DMS114 treated with DMSO at 0.1 percent for 48 hours (cell line): ENCODE measurements at regions not wholly inside any gene's neighbourhood (a gene's known extent, or its start where the extent isn't known, plus 50 kb on each side); places are given as distances from the start of the nearest gene placed in this dataset.

Source experiments
- DNase-seq: peaks from one replicate; lab custom pipeline; 2025; ENCODE audit not compliant: unreplicated experiment; lab: John Stamatoyannopoulos, UW

DNA sequence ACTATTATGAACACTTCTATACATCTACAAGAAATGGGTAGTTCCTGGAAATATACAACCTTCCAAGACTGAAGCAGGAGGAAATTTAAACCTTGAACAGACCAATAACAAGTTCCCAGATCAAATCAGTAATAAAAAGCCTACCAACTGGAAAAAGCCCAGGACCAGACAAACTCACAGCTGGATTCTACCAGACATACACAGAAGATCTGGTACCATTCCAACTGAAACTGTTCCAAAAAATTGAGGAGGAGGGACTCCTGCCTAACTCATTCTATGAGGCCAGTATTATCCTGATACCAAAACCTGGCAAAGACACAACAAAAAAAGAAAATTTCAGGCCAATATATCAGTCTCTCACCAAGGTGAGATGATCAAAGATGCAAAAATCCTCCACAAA lies 189.4 kb downstream of the RPS29 start:
- DNase-seq, result no peak

DNA sequence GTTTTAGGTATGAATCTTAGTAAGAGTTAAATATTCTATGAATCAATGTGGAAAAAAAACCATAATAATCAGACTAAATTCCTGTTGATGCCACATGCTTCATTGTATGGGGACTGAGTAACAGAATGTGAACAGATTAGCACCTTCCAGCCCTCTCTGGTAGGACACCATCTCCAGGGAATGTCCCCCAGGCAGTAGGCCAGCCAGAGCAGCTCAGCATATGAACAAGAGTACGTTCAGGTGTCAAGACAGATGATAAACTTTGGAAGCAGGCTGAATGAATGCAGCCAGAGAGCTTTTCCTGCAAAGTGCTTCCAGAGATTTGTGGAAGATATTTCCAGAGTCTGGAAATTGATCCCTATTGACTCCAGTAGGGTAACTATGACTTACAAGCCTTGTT lies 204.4 kb downstream of the RPS29 start:
- DNase-seq, result no peak

DNA sequence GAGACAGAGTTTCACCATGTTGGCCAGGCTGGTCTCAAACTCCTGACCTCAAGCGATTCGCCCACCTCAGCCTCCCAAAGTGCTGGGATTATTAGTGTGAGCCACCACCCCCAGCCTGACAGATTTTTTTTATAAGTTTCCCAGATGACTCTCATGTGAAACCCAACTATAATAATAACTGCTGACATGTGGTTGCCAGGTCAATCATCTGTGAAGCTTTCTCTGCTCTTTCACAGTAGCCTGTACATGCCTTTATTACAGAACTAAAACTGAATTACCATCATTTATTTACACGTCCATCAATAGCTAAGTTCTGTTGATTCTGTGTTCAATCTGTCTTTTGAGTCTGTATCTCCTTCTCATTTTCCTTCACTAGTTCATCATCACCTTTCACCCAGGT lies 218.5 kb downstream of the RPS29 start:
- no peak for DNase-seq

GRCh38 chr14:49366416-49366815 lies 219.8 kb downstream of the RPS29 start:
- no peak for DNase-seq

GRCh38 chr14:49364752-49365117 lies 221.4 kb downstream of the RPS29 start:
- DNase-seq, result no peak

DNA sequence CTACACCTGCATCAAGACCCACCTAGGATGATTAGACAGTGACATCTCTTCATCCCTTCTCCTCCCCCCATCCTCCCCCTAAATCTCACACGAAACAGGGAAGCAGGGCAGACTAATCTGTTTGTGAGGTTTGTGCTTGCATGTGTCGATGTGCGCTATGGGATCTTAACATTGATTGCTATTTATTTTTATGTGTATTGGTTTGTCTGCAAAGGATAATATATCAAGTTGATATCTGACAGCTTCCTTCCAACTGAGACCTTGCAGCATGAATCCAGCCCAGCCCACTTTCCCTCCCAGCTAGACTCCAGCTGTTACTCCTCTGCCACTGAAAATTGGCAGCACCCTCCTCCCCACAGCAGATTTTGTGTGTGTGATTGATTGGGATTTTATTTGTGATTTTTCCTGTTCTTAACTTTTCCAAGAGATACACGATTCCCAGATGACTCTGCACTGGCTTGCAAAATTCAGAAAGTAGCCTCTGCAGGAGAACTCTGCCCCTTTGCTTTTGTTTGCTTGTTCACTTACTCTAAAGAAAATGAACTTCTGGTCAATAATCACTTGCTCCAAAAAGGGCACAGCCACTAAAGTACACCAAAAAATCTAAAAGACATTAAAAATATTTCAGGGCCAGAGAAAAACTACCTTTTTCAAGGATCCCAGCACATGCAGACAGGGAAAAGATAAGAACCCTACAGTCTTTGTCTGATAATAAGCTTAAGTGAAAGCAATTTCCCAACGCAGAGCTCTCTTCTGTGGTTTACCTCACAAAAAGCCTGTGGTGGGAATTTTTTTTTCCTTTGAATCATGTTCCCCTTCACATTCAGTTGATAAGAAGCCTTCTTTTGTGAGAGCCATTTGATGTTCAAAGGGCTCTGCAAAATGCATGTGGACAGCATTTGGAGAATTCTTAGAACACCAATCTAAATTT lies 222.1 kb downstream of the RPS29 start:
- no peak for DNase-seq

DNA sequence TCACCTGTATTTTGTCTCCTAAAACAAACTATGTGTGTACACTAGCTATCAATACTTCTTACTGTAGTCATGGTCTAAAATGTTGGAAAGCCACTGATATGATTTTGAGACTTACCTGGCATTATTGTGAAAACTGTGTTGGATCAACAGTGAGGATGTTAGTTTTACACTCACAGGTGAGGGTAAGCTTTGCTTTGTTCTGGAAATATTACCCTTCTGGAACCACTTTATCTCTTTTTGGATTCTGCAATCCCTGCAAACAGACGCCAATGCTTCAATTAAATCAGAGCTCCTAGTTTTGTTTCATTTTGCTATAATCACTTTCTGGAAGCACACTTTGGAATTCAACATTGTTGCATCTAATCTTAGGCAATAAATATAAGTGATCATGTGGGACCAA lies 223.3 kb downstream of the RPS29 start:
- no peak for DNase-seq

- DNase-seq, result no peak
Observed at GRCh38 chr14:49339130-49339529, 247.1 kb downstream of the RPS29 start.

DNA sequence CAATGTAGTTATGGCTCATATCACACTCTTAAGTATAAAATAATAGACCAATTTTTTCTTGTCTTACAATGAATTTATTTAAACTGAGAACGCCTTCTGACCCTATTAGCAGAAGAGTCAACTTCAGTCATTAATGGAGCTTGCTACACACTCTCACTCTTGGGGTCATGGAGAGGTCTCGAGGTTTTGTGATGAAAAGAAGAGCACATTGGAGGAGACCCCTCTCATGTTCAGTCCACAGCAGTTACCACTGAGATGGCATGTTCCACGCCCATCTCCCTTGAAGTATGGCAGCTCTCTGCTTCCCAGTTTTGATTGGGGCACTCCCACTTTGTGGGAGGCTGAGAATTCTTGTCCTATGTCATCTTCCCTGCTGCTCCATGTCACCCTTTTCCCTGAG lies 266.4 kb downstream of the RPS29 start:
- no peak for DNase-seq

DNA sequence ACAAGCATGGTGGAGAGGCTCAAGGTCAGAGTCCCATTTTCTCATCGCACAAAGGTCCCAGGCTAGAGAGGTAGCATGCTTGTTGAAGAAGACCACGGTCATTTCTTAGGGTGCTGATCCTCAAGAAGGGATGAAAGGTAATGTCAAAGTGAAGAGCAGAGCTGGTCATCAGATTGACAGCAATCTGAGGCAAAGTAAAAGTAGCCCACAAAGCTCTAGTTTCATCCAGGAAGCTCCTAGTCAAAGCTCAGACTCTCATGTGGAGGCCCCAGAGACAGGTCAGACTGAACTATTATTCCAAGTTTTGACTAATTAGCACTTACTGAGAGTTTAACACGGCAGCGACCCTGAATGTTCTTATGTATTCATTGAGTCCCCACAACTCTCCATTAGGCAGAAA lies 270.6 kb downstream of the RPS29 start:
- no peak for DNase-seq

- DNase-seq, result no peak
Observed at GRCh38 chr14:49314737-49315136, 271.4 kb downstream of the RPS29 start.

DNA sequence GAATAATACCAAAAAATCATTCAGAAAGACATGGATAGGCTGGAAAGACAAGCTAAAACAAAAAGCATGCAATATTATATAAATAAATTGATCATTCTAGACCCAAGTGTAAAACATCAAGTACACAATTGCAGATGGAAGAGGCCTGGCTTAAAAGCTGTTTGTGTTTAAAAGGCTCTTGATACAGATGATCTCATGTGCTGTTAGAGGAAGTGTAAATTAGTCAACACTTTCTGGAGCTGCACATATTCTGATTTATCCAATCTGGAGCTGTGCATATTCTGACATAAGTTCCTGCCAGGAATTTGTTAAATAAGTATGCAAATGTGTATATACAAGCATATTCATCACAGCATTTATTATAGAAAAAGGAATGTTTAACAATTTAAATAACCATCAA lies 273.1 kb downstream of the RPS29 start:
- no peak for DNase-seq

DNA sequence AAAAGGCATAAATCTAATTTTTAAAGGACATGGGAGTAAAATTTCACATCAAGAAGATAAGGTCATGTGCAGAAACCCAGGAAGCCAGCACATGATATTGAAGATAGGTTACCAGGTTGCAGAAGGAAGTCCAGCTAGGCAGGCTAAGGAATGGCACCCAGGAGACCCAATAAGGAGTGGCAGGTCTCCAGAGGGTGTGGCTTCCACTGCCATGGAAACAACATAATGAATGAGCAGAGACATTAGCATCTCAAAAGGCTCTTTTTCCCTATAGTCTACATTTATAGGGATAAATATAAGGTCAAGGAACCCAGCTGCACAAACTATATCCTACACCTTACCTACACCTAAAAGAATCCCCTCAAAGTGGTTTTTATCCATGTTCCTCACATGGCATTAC lies 275.9 kb downstream of the RPS29 start:
- no peak for DNase-seq

DNA sequence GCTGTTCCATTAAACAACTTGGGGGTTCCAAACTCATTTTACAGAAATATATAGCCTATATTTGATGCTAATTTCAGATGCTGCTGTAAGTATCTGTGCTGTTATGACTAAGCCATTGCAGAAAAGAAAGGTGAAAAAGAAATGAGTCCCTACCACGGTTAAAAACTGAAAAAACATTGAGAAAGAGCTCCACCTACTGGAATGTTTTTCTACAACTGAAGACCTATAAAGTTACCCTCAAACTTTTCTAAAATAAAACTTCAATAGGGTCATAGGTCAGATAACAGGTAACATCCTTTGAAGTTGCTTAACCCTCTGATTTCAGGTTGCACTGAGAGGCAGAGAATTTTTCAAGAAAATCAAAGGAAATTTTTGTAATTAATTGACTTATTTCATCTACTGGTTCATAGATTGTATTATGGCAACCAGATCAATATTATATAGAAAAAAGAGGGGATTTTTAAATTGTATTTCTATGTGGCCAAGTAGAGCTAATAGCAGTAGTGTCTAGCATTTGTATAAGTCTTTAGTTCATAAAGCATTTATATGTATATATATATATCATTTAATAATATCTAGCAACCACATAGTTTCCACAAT lies 279.9 kb downstream of the RPS29 start:
- DNase-seq, result no peak

- no peak for DNase-seq
Observed at GRCh38 chr14:49303946-49304516, 282.1 kb downstream of the RPS29 start.

- no peak for DNase-seq
Observed at GRCh38 chr14:49297102-49297501, 289.1 kb downstream of the RPS29 start.

DNA sequence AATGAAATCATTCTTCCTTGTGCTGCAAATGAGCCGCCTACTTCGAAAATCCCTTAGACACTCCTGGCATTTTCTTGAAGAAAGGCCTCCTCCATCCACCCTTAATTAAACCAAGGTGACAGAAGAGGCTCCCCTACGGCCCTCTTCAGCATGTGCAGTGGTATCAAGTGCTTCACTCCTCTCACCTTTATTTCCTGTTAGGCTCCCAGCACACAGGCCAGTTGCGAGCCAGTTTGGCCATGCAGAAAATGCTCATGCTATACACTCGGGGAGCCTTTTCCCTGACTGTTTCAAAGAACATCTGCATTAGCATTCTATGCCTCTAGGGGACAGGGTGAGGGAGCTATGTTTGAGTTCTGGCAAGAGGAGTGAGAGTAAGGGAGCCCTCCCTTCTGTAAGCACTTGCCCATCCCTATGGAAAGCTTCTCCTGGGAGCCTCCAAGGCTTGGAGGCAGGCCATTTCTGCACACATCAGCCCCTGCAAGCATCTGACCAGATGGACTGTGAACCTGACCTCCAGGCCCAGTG lies 291.5 kb downstream of the RPS29 start:
- DNase-seq, result no peak

DNA sequence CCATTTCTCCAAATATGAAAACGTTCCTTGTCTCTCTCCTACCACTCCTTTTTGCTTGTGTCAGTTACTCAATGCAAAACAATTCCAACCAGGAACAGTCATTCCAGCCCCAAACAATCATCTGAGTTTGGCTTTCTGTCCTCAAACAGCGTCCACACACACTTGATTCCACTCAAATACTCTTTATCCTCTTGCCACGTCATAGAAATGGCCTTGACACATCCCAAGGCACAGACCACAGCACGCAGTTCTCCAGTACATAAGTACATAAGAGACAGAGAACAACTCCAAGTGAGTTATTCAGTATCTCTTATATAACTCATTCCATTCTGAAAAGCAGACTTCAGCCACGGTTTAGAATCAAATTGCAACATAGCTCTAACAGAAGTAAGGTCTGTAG lies 299.2 kb downstream of the RPS29 start:
- no peak for DNase-seq

GRCh38 chr14:49286257-49286983 lies 299.8 kb downstream of the RPS29 start:
- DNase-seq, result no peak

DNA sequence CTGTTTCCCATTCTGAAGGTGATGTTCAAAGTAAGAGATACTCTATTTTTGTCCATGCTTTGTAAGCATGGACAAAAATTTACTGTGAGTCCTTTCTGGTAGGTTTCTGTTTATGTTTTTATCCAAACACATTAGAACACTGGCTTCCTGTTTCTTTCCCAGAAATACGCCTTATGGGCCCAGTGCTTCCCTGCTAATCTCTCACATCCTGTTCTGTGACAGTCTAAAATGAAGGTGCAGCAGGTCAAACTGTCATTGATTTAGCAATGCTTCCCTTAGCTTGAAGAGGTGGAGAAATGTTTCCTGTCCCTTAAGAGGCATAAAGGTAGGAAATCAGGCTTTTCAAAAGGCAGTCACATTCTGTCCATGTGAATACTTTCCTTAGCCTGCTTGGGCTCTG lies 305.6 kb downstream of the RPS29 start:
- no peak for DNase-seq

GRCh38 chr14:49250517-49250916 lies 335.7 kb downstream of the RPS29 start:
- no peak for DNase-seq
